Neutrophil (primary cell): ENCODE measurements at regions not wholly inside any gene's neighbourhood (a gene's known extent, or its start where the extent isn't known, plus 50 kb on each side); places are given as distances from the start of the nearest gene placed in this dataset.

Experiments used
- H3K27ac ChIP-seq: fragments of 200-600 bp; sonication (generic); 2 replicates; pipeline ENCODE4 v1.5.1; 2016; ENCODE audit warnings: mild to moderate bottlenecking, moderate library complexity
- H3K27me3 ChIP-seq: fragments of 200-600 bp; sonication (generic); 2 replicates; pipeline ENCODE4 v1.6.0; 2016; ENCODE audit warnings: mild to moderate bottlenecking
- H3K36me3 ChIP-seq: fragments of 200-600 bp; sonication (generic); 2 replicates; pipeline ENCODE4 v1.5.1; 2017
- H3K4me1 ChIP-seq, 2 experiments: fragments of 200-600 bp in 1 of 2; sonication (generic) in 1 of 2; 1 replicate in 1 of 2; 2 replicates in 1 of 2; pipeline versions ENCODE4 v1.5.1 to v1.6.1; 2013 to 2016; ENCODE audit warnings: low read depth in 1 of 2, low read length in 1 of 2, mild to moderate bottlenecking in 1 of 2, moderate library complexity in 1 of 2; ENCODE audit not compliant: control insufficient read depth in 1 of 2, insufficient read depth in 1 of 2
- H3K4me3 ChIP-seq, 2 experiments: fragments of 200-600 bp in 1 of 2; sonication (generic) in 1 of 2; 1 replicate in 1 of 2; 2 replicates in 1 of 2; pipeline ENCODE4 v1.5.1; 2013 to 2016; ENCODE audit warnings: low read depth in 1 of 2, low read length in 1 of 2, mild to moderate bottlenecking in 1 of 2, moderate library complexity in 1 of 2
- H3K9me3 ChIP-seq: fragments of 200-600 bp; sonication (generic); 2 replicates; pipeline ENCODE4 v1.5.1; 2016
- CTCF ChIP-seq: fragments of 200-600 bp; sonication (generic); IDR thresholded peaks from 2 replicates; pipeline ENCODE4 v1.5.1; 2016; ENCODE audit warnings: antibody characterized with exemption

GRCh38 chr9:78130853-78131252 lies 99.2 kb upstream of the GNAQ start:
- Histone ChIP-seq H3K4me3 (no peak overlapping the region), H3K36me3 (no peaks in the 10 kb centered on the region), H3K4me1 (peaks cover 10 to 11% of the 10 kb centered on the region in 2 experiments), H3K27ac (no peak overlapping the region), H3K27me3 (no peaks in the 10 kb centered on the region), H3K9me3 (no peaks in the 10 kb centered on the region)
- TF ChIP-seq CTCF = no peak

- Histone ChIP-seq H3K36me3 (no peaks in the 10 kb centered on the region), H3K27ac (no peak overlapping the region), H3K4me1 (peaks cover 10 to 11% of the 10 kb centered on the region in 2 experiments), H3K27me3 (no peaks in the 10 kb centered on the region), H3K9me3 (no peaks in the 10 kb centered on the region), H3K4me3 (no peak overlapping the region)
- TF ChIP-seq CTCF = no peak
These were observed 98.4 kb upstream of the GNAQ start for GRCh38 chr9:78130004-78130403.

DNA sequence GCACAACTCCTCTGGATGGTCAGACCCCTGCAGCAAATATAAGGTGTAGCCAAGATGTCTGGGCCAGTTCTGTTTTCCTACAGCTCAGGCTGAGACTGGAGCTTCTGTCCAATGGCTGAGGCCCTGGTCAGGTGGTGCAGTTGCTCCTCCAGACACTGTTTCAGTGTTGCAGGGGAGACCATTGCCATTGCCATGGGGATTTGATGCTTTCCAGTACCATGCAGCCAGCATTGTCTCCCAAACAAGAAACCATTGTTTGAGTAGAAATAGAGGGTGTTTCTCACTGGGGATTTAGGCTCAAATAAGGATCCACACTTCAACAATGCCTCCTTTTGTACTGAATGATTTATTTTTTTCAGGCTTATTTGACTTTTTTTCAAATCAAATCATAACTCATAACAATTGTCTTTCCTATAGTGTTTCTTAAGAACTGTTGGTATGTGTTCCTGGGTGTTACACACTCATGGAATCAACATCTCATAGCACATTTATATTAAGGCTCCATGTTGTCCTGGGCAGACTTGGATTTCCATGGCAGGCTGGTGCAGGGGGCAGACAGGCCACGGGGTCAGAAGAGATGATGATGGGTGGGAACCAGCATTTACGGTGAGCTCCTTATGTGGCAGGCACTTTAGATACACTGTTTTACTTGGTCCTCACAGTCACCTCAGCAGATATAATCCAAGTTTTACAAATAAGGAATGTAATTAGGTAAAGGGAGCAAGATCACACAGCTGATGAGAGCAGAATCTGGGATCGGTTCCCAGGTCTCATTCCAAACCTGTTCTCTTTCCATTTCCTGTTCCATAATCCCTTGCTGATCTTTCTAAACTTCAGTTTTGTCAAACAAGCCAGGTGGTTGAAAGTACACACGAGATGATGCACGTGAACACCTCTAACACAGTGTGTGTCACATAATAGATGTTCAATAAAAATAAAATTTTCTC lies 95.9 kb upstream of the GNAQ start:
- no peak for TF ChIP-seq CTCF
- Histone ChIP-seq H3K4me3 (no peak overlapping the region), H3K27ac (no peak overlapping the region), H3K36me3 (no peaks in the 10 kb centered on the region), H3K27me3 (no peaks in the 10 kb centered on the region), H3K4me1 (peaks cover 5 to 6% of the 10 kb centered on the region in 2 experiments), H3K9me3 (no peaks in the 10 kb centered on the region)

DNA sequence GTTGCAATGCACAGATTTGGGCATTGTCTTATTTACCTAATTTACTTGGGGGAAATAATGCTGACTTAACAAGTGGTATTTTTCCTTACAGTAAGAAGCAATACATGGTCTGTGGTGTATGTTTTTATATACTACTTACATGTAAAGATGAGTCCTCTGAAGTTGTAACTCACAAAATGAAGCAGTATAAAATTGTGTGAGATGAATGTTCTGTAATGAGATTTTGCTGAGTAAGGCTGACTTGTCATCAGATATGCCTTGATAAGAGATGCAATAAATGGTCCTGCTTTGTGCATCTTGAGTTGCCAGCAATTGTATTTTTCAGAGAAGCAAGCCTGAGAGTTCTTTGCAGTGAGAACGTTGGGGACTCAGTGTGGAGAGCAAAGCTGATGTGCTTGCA lies 92.2 kb upstream of the GNAQ start:
- Histone ChIP-seq H3K9me3 (no peaks in the 10 kb centered on the region), H3K27me3 (no peaks in the 10 kb centered on the region), H3K36me3 (no peaks in the 10 kb centered on the region), H3K4me1 (peaks cover 25 to 28% of the 10 kb centered on the region in 2 experiments), H3K27ac (no peak overlapping the region), H3K4me3 (no peak overlapping the region)
- TF ChIP-seq CTCF = no peak

DNA sequence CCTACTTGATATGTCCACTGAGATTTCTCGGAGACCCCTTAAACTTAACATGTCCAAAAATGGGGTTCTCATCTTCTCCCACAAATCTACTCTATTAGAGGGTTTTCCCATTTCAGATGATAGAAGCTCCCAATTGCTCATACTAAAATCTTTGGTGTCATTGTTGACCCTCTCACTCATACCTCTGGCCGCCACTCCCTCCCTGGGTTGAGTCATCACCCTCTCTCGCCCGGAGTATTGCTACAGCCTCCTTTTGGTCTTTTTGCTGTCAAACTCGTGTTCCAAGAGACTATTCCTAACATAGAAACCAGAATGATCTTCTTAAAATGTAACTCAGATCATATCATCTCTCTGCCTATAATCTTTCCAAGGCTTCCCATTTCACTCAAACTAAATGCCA lies 91.0 kb upstream of the GNAQ start:
- H3K27ac ChIP-seq = no peak overlapping the region
- no peaks in the 10 kb centered on the region for H3K27me3 ChIP-seq
- no peaks in the 10 kb centered on the region for H3K9me3 ChIP-seq
- H3K36me3 ChIP-seq = no peaks in the 10 kb centered on the region
- H3K4me1 ChIP-seq = peaks cover 35 to 37% of the 10 kb centered on the region in 2 experiments
- no peak for TF ChIP-seq CTCF
- H3K4me3 ChIP-seq = no peak overlapping the region
